ENCODE measurements at regions not wholly inside any gene's neighbourhood (a gene's known extent, or its start where the extent isn't known, plus 50 kb on each side); places are given as distances from the start of the nearest gene placed in this dataset.

GRCh38 chr5:6856653-6857052, 143.4 kb downstream of the TENT4A start:
- Mint-ChIP-seq H3K27me3 (no peaks in the 10 kb centered on the region), H3K4me1 (no peaks in the 10 kb centered on the region), H3K27ac (peak overlapping the region; percentile 18), H3K4me3 (no peak overlapping the region), H3K9me3 (ENCODE audit: insufficient read depth) (peaks cover 4% of the 10 kb centered on the region)
- Histone ChIP-seq H3K4me2 (replicated peaks; ENCODE audit: low read depth, low read length, poor library complexity, severe bottlenecking) (no peak overlapping the region), H3K79me2 (ENCODE audit: control insufficient read depth, insufficient read depth, low read length) (no peaks in the 10 kb centered on the region), H2AFZ (ENCODE audit: insufficient read depth, low read depth, low read length, poor library complexity, severe bottlenecking) (no peak overlapping the region), H3K9me3 (ENCODE audit: control extremely low read depth in 1 of 3, control insufficient read depth in 2 of 3, insufficient read depth in 1 of 3, low read length in 2 of 3) (peaks cover 0 to 19% (median 0%) of the 10 kb centered on the region in 3 donors), H3K4me3 (ENCODE audit: control extremely low read depth in 1 of 5, extremely low read depth in 1 of 5, insufficient read depth in 1 of 5, low read depth in 2 of 5, low read length in 4 of 5) (no peak overlapping the region), H3K36me3 (replicated peaks in 1 of 2; ENCODE audit: control extremely low read depth in 1 of 2, control insufficient read depth in 1 of 2, extremely low read depth in 1 of 2, insufficient read depth in 2 of 2, low read length in 1 of 2) (no peaks in the 10 kb centered on the region), H4K20me1 (ENCODE audit: control insufficient read depth, insufficient read depth, low read length, poor library complexity, severe bottlenecking) (no peaks in the 10 kb centered on the region), H3K27ac (ENCODE audit: low read length in 2 of 2) (no peak overlapping the region), H3K9ac (ENCODE audit: low read length) (no peak overlapping the region), H3K27me3 (replicated peaks in 1 of 4; ENCODE audit: control extremely low read depth in 1 of 4, control insufficient read depth in 3 of 4, insufficient read depth in 4 of 4, low read length in 3 of 4) (no peaks in the 10 kb centered on the region), H3K4me1 (ENCODE audit: control insufficient read depth in 2 of 2, insufficient read depth in 2 of 2, low read length in 2 of 2) (no peaks in the 10 kb centered on the region)
- ATAC-seq (ENCODE audit: low read depth) (no peak), DNase-seq (no peak)
- CTCF ChIA-PET, result no interaction called here
- intact Hi-C loops (cut with micrococcal nuclease), result no loop called here
- WGBS (ENCODE audit: insufficient coverage), result 83% methylated on average over 5 of the region's 5 CpGs
- POLR2A ChIA-PET, result no interaction called here
- TF ChIP-seq EZH2 (IDR thresholded peaks at IDR 0.05; ENCODE audit: borderline replicate concordance, insufficient read depth, low read depth, low read length, poor library complexity, severe bottlenecking), result no peak
- TF ChIP-seq, protein P1, sequence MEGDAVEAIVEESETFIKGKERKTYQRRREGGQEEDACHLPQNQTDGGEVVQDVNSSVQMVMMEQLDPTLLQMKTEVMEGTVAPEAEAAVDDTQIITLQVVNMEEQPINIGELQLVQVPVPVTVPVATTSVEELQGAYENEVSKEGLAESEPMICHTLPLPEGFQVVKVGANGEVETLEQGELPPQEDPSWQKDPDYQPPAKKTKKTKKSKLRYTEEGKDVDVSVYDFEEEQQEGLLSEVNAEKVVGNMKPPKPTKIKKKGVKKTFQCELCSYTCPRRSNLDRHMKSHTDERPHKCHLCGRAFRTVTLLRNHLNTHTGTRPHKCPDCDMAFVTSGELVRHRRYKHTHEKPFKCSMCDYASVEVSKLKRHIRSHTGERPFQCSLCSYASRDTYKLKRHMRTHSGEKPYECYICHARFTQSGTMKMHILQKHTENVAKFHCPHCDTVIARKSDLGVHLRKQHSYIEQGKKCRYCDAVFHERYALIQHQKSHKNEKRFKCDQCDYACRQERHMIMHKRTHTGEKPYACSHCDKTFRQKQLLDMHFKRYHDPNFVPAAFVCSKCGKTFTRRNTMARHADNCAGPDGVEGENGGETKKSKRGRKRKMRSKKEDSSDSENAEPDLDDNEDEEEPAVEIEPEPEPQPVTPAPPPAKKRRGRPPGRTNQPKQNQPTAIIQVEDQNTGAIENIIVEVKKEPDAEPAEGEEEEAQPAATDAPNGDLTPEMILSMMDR (IDR thresholded peaks at IDR 0.05), result no peak

GRCh38 chr5:6858419-6858818, 145.2 kb downstream of the TENT4A start:
- H3K4me1 ChIP-seq (ENCODE audit: control insufficient read depth in 2 of 2, insufficient read depth in 2 of 2, low read length in 2 of 2), result no peaks in the 10 kb centered on the region
- H3K4me2 ChIP-seq (replicated peaks; ENCODE audit: low read depth, low read length, poor library complexity, severe bottlenecking), result no peak overlapping the region
- H3K79me2 ChIP-seq (ENCODE audit: control insufficient read depth, insufficient read depth, low read length), result no peaks in the 10 kb centered on the region
- H2AFZ ChIP-seq (ENCODE audit: insufficient read depth, low read depth, low read length, poor library complexity, severe bottlenecking), result no peak overlapping the region
- intact Hi-C loops (cut with micrococcal nuclease), result no loop called here
- TF ChIP-seq EZH2 (IDR thresholded peaks at IDR 0.05; ENCODE audit: borderline replicate concordance, insufficient read depth, low read depth, low read length, poor library complexity, severe bottlenecking), result no peak
- TF ChIP-seq, protein P1 (IDR thresholded peaks at IDR 0.05), result no peak
- H3K27ac Mint-ChIP-seq, result no peak overlapping the region
- H3K4me1 Mint-ChIP-seq, result no peaks in the 10 kb centered on the region
- ATAC-seq (ENCODE audit: low read depth) (no peak), DNase-seq (no peak)
- H3K27ac ChIP-seq (ENCODE audit: low read length in 2 of 2), result no peak overlapping the region
- 65% methylated on average over 6 of the region's 7 CpGs for WGBS (ENCODE audit: insufficient coverage)
- POLR2A ChIA-PET, result no interaction called here
- no peaks in the 10 kb centered on the region for H3K27me3 Mint-ChIP-seq
- no peak overlapping the region for H3K4me3 Mint-ChIP-seq
- H3K4me3 ChIP-seq (ENCODE audit: control extremely low read depth in 1 of 5, extremely low read depth in 1 of 5, insufficient read depth in 1 of 5, low read depth in 2 of 5, low read length in 4 of 5), result no peak overlapping the region
- H3K9me3 ChIP-seq (ENCODE audit: control extremely low read depth in 1 of 3, control insufficient read depth in 2 of 3, insufficient read depth in 1 of 3, low read length in 2 of 3), result peaks cover 0 to 16% (median 0%) of the 10 kb centered on the region in 3 donors
- CTCF ChIA-PET, result no interaction called here
- no peaks in the 10 kb centered on the region for H4K20me1 ChIP-seq (ENCODE audit: control insufficient read depth, insufficient read depth, low read length, poor library complexity, severe bottlenecking)
- no peaks in the 10 kb centered on the region for H3K9me3 Mint-ChIP-seq (ENCODE audit: insufficient read depth)
- no peaks in the 10 kb centered on the region for H3K27me3 ChIP-seq (replicated peaks in 1 of 4; ENCODE audit: control extremely low read depth in 1 of 4, control insufficient read depth in 3 of 4, insufficient read depth in 4 of 4, low read length in 3 of 4)
- no peak overlapping the region for H3K9ac ChIP-seq (ENCODE audit: low read length)
- no peaks in the 10 kb centered on the region for H3K36me3 ChIP-seq (replicated peaks in 1 of 2; ENCODE audit: control extremely low read depth in 1 of 2, control insufficient read depth in 1 of 2, extremely low read depth in 1 of 2, insufficient read depth in 2 of 2, low read length in 1 of 2)
